Testis (tissue), 2 donors: ENCODE measurements at regions not wholly inside any gene's neighbourhood (a gene's known extent, or its start where the extent isn't known, plus 50 kb on each side); places are given as distances from the start of the nearest gene placed in this dataset.
"Not testable (repeated sequence)": the region's sequence is repeated elsewhere in the genome, so short reads cannot be mapped to it uniquely, and the experiment has no call there.

Experiments
- DNase-seq: peaks from one replicate; pipeline ENCODE4 v3.0.0-alpha.2; 2019
- H3K27ac ChIP-seq, 2 donors: fragments of 200-600 bp; sonication (generic); one replicate each; pipeline ENCODE4 v1.5.1; 2019
- H3K27me3 ChIP-seq: fragments of 200-600 bp; sonication (generic); one replicate; pipeline ENCODE4 v1.5.1; 2019
- H3K36me3 ChIP-seq: fragments of 200-600 bp; sonication (generic); one replicate; pipeline ENCODE4 v1.5.1; 2017; ENCODE audit warnings: low read depth; ENCODE audit errors: missing control alignments
- H3K4me1 ChIP-seq: fragments of 200-600 bp; sonication (generic); one replicate; pipeline ENCODE4 v1.5.1; 2019
- H3K4me3 ChIP-seq, 2 donors: fragments of 200-600 bp; sonication (generic); one replicate each; pipeline ENCODE4 v1.5.1; 2017 to 2019
- H3K9me3 ChIP-seq: fragments of 200-600 bp; sonication (generic); one replicate; pipeline ENCODE4 v1.5.1; 2017
- CTCF ChIP-seq, 3 experiments: fragments of 450-650 bp in 2 of 3; fragments of 200-600 bp in 1 of 3; sonication (generic) in 1 of 3; IDR thresholded peaks; one replicate each; pipeline ENCODE4 v1.5.1; 2016 to 2019; ENCODE audit warnings: antibody characterized with exemption in 3 of 3, mild to moderate bottlenecking in 2 of 3, moderate library complexity in 1 of 3
- POLR2A ChIP-seq: fragments of 450-650 bp; IDR thresholded peaks from one replicate; pipeline ENCODE4 v1.6.1; 2017; ENCODE audit warnings: antibody characterized with exemption, mild to moderate bottlenecking, moderate library complexity
- WGBS, 2 donors: methylation state at CpG; one replicate each; pipeline ENCODE4 v1.1.5; 2018; 5-methylcytosine and 5-hydroxymethylcytosine counted together
- intact Hi-C: fragments of 100-400 bp; cut with DNase I; formaldehyde crosslinking; loops from one replicate; pipeline ENCODE4 v1.15.1; 2023; ENCODE audit warnings: low total_unique reads

- DNase-seq: no peak
- no peak overlapping the region for H3K4me3 ChIP-seq
- H3K4me1 ChIP-seq: peaks cover 10% of the 10 kb centered on the region
- H3K36me3 ChIP-seq: no peaks in the 10 kb centered on the region
- H3K27ac ChIP-seq: no peak overlapping the region
- no peaks in the 10 kb centered on the region for H3K9me3 ChIP-seq
- no peaks in the 10 kb centered on the region for H3K27me3 ChIP-seq
- intact Hi-C loops: no loop called here
- WGBS, 2 donors: 65 to 70% methylated on average over 2 of the region's 2 CpGs
- TF ChIP-seq CTCF (IDR thresholded peaks at IDR 0.05): no peak
- no peak for TF ChIP-seq POLR2A
Measured at GRCh38 chr5:38790891-38791290, 54.9 kb upstream of the OSMR start.

DNA sequence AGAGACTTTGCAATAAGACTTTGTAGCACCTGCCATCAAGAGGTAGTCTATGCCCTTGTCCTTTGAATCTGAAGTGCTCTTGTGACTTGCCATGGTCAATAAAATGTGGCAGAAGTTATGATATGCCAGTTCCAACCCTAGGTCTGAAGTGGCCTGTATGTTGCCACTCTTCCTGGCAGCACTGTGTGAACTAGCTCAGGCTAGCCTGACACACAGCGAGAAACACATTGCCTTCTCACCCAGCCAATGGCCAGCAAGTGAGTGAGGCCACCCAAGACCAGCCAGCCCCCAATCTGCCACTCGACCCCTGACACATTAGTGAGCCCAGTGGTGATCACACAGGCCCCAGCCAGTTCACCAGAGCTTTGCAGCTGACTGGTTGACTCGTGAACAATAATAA lies 52.7 kb upstream of the OSMR start:
- Histone ChIP-seq H3K27ac (no peak overlapping the region), H3K9me3 (no peaks in the 10 kb centered on the region), H3K4me1 (peaks cover 14% of the 10 kb centered on the region), H3K36me3 (no peaks in the 10 kb centered on the region), H3K27me3 (no peaks in the 10 kb centered on the region), H3K4me3 (no peak overlapping the region)
- no peak for TF ChIP-seq POLR2A
- TF ChIP-seq CTCF (IDR thresholded peaks at IDR 0.05): no peak
- no peak for DNase-seq
- intact Hi-C loops: no loop called here
- WGBS, 2 donors: 92 to 100% methylated on average over 3 of the region's 3 CpGs

GRCh38 chr5:38794037-38794436 lies 51.8 kb upstream of the OSMR start:
- H3K4me1 ChIP-seq: peaks cover 14% of the 10 kb centered on the region
- H3K9me3 ChIP-seq, DNase-seq, H3K27ac ChIP-seq, H3K4me3 ChIP-seq, H3K36me3 ChIP-seq, intact Hi-C loops, H3K27me3 ChIP-seq: not testable (repeated sequence)
- WGBS, 2 donors: 83 to 88% methylated on average over 7 of the region's 7 CpGs

DNA sequence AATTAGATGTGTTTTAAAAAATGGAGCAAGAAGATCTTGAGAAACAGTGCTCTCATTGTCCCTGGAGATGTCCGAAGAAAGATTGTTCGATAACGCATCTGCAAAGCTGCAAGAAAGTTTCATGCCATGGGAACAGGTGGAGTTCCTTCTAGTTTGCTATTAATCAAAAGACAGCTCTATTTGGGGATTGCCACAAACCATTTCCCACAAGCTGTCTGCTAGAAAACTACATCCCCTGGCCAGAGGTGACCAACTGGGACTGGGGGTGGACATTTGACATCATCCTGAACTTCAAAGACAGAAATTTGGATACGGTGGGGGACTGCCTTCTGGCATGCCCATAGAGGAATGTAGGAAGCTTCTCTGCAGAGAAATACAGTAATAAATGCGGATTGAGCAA lies 50.8 kb upstream of the OSMR start:
- Histone ChIP-seq H3K36me3 (no peaks in the 10 kb centered on the region), H3K27me3 (no peaks in the 10 kb centered on the region), H3K4me1 (peaks cover 16% of the 10 kb centered on the region), H3K27ac (peak overlapping the region in 1 of 2 donors; percentile 9), H3K9me3 (no peaks in the 10 kb centered on the region), H3K4me3 (no peak overlapping the region)
- intact Hi-C loops: no loop called here
- 93 to 96% methylated on average over 5 of the region's 5 CpGs for WGBS, 2 donors
- TF ChIP-seq CTCF (IDR thresholded peaks at IDR 0.05) (no peak), POLR2A (no peak)
- DNase-seq: no peak

DNA sequence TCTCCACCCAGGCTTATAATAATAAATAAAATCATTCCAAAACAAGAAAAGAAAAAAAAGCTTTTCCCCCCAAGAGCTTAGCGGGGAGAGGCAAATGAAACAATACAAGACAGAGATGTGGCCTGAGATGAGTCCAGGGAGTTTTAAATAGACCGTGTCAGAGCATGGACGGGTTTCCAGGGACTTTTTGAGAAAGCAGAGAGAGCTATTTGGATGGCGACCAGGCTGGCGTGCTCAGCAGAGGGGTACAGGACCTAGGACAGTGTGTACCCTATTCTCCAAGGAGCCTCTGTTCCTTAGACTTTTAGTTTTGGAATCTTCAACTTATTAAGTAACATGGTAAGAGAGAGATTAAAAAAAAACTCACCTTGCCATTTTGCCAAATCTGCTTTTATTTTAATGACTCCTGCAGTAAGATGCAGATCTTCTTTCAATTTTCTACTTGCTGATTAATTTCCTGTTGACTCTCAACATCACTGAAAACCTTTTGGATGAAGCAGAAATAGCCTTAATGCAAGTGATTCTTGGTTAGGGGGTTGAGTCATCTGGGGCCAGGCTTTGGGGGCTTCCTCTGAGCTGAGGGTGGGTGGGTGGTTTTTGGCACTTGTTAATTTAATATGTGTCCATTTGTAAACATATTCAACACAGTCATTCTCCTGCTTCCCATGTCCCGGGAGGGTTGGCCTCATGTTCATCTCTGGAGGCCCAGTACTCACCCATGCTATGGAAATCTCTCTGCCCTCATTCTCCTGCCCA lies 49.6 kb upstream of the OSMR start:
- no peaks in the 10 kb centered on the region for H3K9me3 ChIP-seq
- WGBS, 2 donors: 49 to 54% methylated on average over 6 of the region's 6 CpGs
- H3K36me3 ChIP-seq: no peaks in the 10 kb centered on the region
- no peaks in the 10 kb centered on the region for H3K27me3 ChIP-seq
- intact Hi-C loops: no loop called here
- H3K4me3 ChIP-seq: no peak overlapping the region
- peak; percentile 80 for DNase-seq
- TF ChIP-seq CTCF (IDR thresholded peaks at IDR 0.05) (no peak), POLR2A (no peak)
- H3K27ac ChIP-seq: peak overlapping the region; percentile 18 to 82
- peaks cover 25% of the 10 kb centered on the region for H3K4me1 ChIP-seq
